ENCODE measurements at regions not wholly inside any gene's neighbourhood (a gene's known extent, or its start where the extent isn't known, plus 50 kb on each side); places are given as distances from the start of the nearest gene placed in this dataset.

DNA sequence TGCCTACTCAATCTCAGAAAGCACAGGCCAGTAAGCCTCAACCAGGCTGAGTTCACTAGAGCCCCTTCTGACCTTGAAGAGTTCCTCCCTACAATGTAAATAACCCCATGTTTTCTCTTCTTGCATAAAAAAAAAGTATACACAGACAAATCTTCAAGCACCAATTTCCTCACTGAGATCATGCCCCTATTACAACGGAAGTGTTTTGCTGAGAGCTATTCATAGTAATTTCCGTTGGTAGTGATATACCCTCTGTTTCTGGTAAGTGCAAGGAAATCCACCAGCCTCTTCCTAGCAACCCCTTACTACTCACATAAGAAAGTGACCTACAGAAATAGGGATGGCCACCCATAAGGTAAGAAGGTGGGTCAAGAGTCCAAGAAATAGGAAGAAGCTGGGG lies 76.4 kb upstream of the TARS1 start:
- no peak overlapping the region for H3K27ac Mint-ChIP-seq (ENCODE audit: unreplicated experiment)
- TF ChIP-seq CTCF (IDR thresholded peaks at IDR 0.05) = no peak
- H3K27me3 Mint-ChIP-seq (ENCODE audit: low read depth) = no peaks in the 10 kb centered on the region
- peaks cover 5% of the 10 kb centered on the region for H3K9me3 Mint-ChIP-seq (ENCODE audit: low read depth)
- H3K4me1 Mint-ChIP-seq (ENCODE audit: low read depth) = peaks cover 30% of the 10 kb centered on the region
- H3K36me3 Mint-ChIP-seq (ENCODE audit: low read depth) = no peaks in the 10 kb centered on the region
- no peak for DNase-seq (ENCODE audit: low spot score)
- H3K4me3 Mint-ChIP-seq (ENCODE audit: unreplicated experiment) = no peak overlapping the region

DNA sequence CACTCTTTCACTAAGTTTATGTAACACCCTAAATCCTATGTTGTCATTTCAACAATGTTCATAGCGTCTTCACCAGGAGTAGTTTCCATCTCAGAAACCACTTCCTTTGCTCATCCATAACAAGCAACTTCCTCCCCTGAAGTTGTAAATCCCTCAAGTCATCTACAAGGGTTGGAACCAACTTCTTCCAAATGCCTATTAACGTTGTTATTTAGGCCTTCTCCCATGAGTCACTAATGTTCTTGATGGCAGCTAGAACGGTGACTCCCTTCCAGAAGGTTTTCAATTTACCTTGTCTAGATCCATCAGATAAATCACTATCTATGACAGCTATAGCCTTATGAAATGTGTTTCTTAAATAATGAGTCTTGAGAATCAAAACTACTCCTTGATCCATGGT lies 73.3 kb upstream of the TARS1 start:
- Mint-ChIP-seq H3K36me3 (ENCODE audit: low read depth) (peaks cover 1% of the 10 kb centered on the region), H3K27me3 (ENCODE audit: low read depth) (no peaks in the 10 kb centered on the region), H3K27ac (ENCODE audit: unreplicated experiment) (no peak overlapping the region), H3K9me3 (ENCODE audit: low read depth) (peaks cover 4% of the 10 kb centered on the region), H3K4me1 (ENCODE audit: low read depth) (peaks cover 25% of the 10 kb centered on the region), H3K4me3 (ENCODE audit: unreplicated experiment) (no peak overlapping the region)
- DNase-seq (ENCODE audit: low spot score) = no peak
- TF ChIP-seq CTCF (IDR thresholded peaks at IDR 0.05) = no peak

GRCh38 chr5:33369485-33370465 lies 71.0 kb upstream of the TARS1 start:
- DNase-seq (ENCODE audit: low spot score) = no peak
- no peak overlapping the region for H3K4me3 Mint-ChIP-seq (ENCODE audit: unreplicated experiment)
- peak overlapping the region; percentile 32 for H3K27ac Mint-ChIP-seq (ENCODE audit: unreplicated experiment)
- TF ChIP-seq CTCF (IDR thresholded peaks at IDR 0.05) = no peak
- peaks cover 9% of the 10 kb centered on the region for H3K4me1 Mint-ChIP-seq (ENCODE audit: low read depth)
- peaks cover 4% of the 10 kb centered on the region for H3K9me3 Mint-ChIP-seq (ENCODE audit: low read depth)
- peaks cover 1% of the 10 kb centered on the region for H3K36me3 Mint-ChIP-seq (ENCODE audit: low read depth)
- no peaks in the 10 kb centered on the region for H3K27me3 Mint-ChIP-seq (ENCODE audit: low read depth)

DNA sequence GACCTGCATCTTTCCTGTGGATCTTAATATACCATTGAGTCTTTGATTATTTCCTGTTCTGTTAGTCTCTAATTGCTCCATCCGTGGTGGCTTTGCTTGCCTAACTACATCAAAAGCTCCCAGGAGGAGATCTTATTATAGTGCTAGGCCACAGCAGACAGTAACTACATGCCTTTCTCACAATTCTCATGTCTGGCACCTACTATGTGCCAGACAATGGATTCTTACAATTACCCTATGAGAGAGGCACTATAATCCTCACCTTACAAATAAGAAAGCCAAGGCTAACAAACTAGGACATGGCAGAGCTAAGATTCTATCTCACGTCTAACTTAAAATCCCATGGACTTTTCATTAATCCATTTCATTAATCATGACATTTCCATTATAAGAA lies 70.3 kb upstream of the TARS1 start:
- Mint-ChIP-seq H3K9me3 (ENCODE audit: low read depth) (peaks cover 4% of the 10 kb centered on the region), H3K36me3 (ENCODE audit: low read depth) (peaks cover 1% of the 10 kb centered on the region), H3K4me3 (ENCODE audit: unreplicated experiment) (no peak overlapping the region), H3K4me1 (ENCODE audit: low read depth) (peaks cover 9% of the 10 kb centered on the region), H3K27ac (ENCODE audit: unreplicated experiment) (peak overlapping the region; percentile 15), H3K27me3 (ENCODE audit: low read depth) (no peaks in the 10 kb centered on the region)
- no peak for TF ChIP-seq CTCF (IDR thresholded peaks at IDR 0.05)
- DNase-seq (ENCODE audit: low spot score) = no peak

- Mint-ChIP-seq H3K4me3 (ENCODE audit: unreplicated experiment) (no peak overlapping the region), H3K36me3 (ENCODE audit: low read depth) (peaks cover 1% of the 10 kb centered on the region), H3K27ac (ENCODE audit: unreplicated experiment) (no peak overlapping the region), H3K4me1 (ENCODE audit: low read depth) (peaks cover 9% of the 10 kb centered on the region), H3K9me3 (ENCODE audit: low read depth) (peaks cover 4% of the 10 kb centered on the region), H3K27me3 (ENCODE audit: low read depth) (no peaks in the 10 kb centered on the region)
- TF ChIP-seq CTCF (IDR thresholded peaks at IDR 0.05) = no peak
- DNase-seq (ENCODE audit: low spot score) = no peak
These were observed 69.1 kb upstream of the TARS1 start for GRCh38 chr5:33371660-33372059.
